ENCODE measurements at regions not wholly inside any gene's neighbourhood (a gene's known extent, or its start where the extent isn't known, plus 50 kb on each side); places are given as distances from the start of the nearest gene placed in this dataset.
A peak's percentile ranks its signal among the peaks of the same experiment; 100 is the strongest.
"Not testable (repeated sequence)": the region's sequence is repeated elsewhere in the genome, so short reads cannot be mapped to it uniquely, and the experiment has no call there.

DNA sequence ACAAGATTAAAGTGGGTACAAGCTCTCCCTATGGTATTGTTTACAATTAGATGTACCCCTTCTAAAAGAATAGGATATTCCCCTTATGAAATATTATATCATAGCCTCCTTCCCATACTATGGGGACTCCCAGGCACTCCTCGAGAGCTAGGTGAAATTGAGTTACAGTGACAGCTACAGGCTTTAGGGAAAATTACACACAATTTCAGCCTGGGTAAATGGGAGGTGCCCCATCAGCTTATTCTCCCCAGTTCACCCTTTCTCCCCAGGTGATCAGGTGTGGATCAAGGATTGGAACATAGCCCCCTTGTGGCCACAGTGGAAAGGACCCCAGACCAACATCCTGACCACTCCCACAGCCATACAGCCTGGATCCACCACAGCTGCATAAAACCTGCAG is 73.3 kb downstream of the EIF1AY start:
- CTCF ChIA-PET (ENCODE audit: partially characterized antibody); H2AK5ac ChIP-seq (ENCODE audit: low read depth, low read length); H3K79me1 ChIP-seq (ENCODE audit: low read depth, low read length); H3K4me3 ChIP-seq (ENCODE audit: extremely low read depth in 1 of 4, insufficient read depth in 2 of 4, low read depth in 3 of 4, low read length in 4 of 4); H3K79me2 ChIP-seq (ENCODE audit: control insufficient read depth in 1 of 2, insufficient read depth in 2 of 2, low read length in 2 of 2); H3K18ac ChIP-seq (ENCODE audit: extremely low read depth, low read length); H2BK5ac ChIP-seq (ENCODE audit: low read depth, low read length); H3K23me2 ChIP-seq (ENCODE audit: low read depth, low read length); H3K14ac ChIP-seq (ENCODE audit: insufficient read length); H4K91ac ChIP-seq (replicated peaks; ENCODE audit: insufficient read length, low read length); H2BK12ac ChIP-seq (ENCODE audit: low read depth, low read length); H2AFZ ChIP-seq (ENCODE audit: low read length); H2BK15ac ChIP-seq (ENCODE audit: low read length); H3K27ac ChIP-seq (ENCODE audit: low read depth, low read length); H3K23ac ChIP-seq (ENCODE audit: insufficient read length); H3K4ac ChIP-seq (replicated peaks; ENCODE audit: insufficient read length, low read depth, low read length); H3K4me2 ChIP-seq (ENCODE audit: insufficient read depth in 1 of 2, low read depth in 2 of 2, low read length in 2 of 2); FAIRE-seq; H3K27me3 ChIP-seq (replicated peaks in 1 of 4; ENCODE audit: control insufficient read depth in 3 of 4, extremely low read depth in 1 of 4, insufficient read depth in 3 of 4, low read length in 3 of 4); H4K8ac ChIP-seq (ENCODE audit: extremely low read depth, insufficient read depth, low read length); H4K5ac ChIP-seq (ENCODE audit: insufficient read length, low read depth, low read length); H3K36me3 ChIP-seq (ENCODE audit: control insufficient read depth in 2 of 4, insufficient read depth in 4 of 4, low read length in 3 of 4); H3K9ac ChIP-seq (replicated peaks in 1 of 4; ENCODE audit: extremely low read depth in 1 of 4, low read depth in 3 of 4, low read length in 3 of 4); H2BK120ac ChIP-seq (replicated peaks; ENCODE audit: low read depth, low read length); H2BK20ac ChIP-seq (ENCODE audit: low read length); H3K4me1 ChIP-seq (replicated peaks in 1 of 4; ENCODE audit: control insufficient read depth in 3 of 4, insufficient read depth in 4 of 4, low read length in 3 of 4); POLR2A ChIA-PET (ENCODE audit: partially characterized antibody); H3K56ac ChIP-seq (replicated peaks; ENCODE audit: insufficient read length, low read depth, low read length); H4K20me1 ChIP-seq (replicated peaks in 1 of 2; ENCODE audit: control insufficient read depth in 1 of 2, insufficient read depth in 2 of 2, low read length in 2 of 2): not testable (repeated sequence)
- peak in 1 of 3 experiments; percentile 11; a peak in 1 of 4 replicates for TF ChIP-seq CTCF (IDR thresholded peaks at IDR 0.05; ENCODE audit: control extremely low read depth in 1 of 3, insufficient read depth in 1 of 3, low read depth in 1 of 3, low read length in 3 of 3)
- 88% methylated on average over 1 of the region's 1 CpG; no CpG with 5 or more reads in 1 of the 2 experiments for WGBS, 2 experiments (ENCODE audit: extremely low coverage in 1 of 2, insufficient coverage in 1 of 2, insufficient read length in 1 of 2, insufficient replicate concordance in 2 of 2, low coverage in 1 of 2, low lambda C conversion rate in 2 of 2, missing lambda C conversion rate in 1 of 2)
- peaks cover 2 to 45% of the 10 kb centered on the region in 2 experiments; a peak in 2 of 4 replicates for H3K9me3 ChIP-seq (ENCODE audit: insufficient read depth in 2 of 2, low read depth in 1 of 2, low read length in 1 of 2)
- DNase-seq (ENCODE audit: low read depth in 1 of 2, low spot score in 2 of 2), result peak in 1 of 2 experiments; percentile 23
